ENCODE measurements at regions not wholly inside any gene's neighbourhood (a gene's known extent, or its start where the extent isn't known, plus 50 kb on each side); places are given as distances from the start of the nearest gene placed in this dataset.

- no peak for TF ChIP-seq EZH2phosphoT487 (IDR thresholded peaks at IDR 0.05; ENCODE audit: borderline replicate concordance, low read length)
- TF ChIP-seq CTCF (IDR thresholded peaks at IDR 0.05; ENCODE audit: low read depth, low read length, poor library complexity, severe bottlenecking): no peak
Measured at GRCh38 chr3:148146947-148147826, 550.5 kb upstream of the AGTR1 start.
